ENCODE measurements at regions not wholly inside any gene's neighbourhood (a gene's known extent, or its start where the extent isn't known, plus 50 kb on each side); places are given as distances from the start of the nearest gene placed in this dataset.

- no peaks in the 10 kb centered on the region for H3K4me1 ChIP-seq (ENCODE audit: control insufficient read depth, extremely low read depth, insufficient read depth, low read length)
- no peak overlapping the region for H3K9ac ChIP-seq (replicated peaks; ENCODE audit: extremely low read depth, insufficient read depth, low read length)
- ChIA-PET CTCF (interaction anchor here (1.1 to 2.0 kb wide), 3 partner anchors 8 to 448 kb away, joined by 5 to 8 read pairs (median 8); no protein-coding TSS in a partner anchor), POLR2A (no interaction called here)
- no peak overlapping the region for H2AFZ ChIP-seq (ENCODE audit: low read depth, low read length)
- H3K9me1 ChIP-seq (replicated peaks; ENCODE audit: control insufficient read depth, extremely low read depth, insufficient read depth, low read length): no peaks in the 10 kb centered on the region
- no peaks in the 10 kb centered on the region for H3K79me2 ChIP-seq (ENCODE audit: control insufficient read depth, insufficient read depth, low read length)
- dilution Hi-C loops (cut with MboI; ENCODE audit: extremely low pct_ligation_motif_present, low sequenced_read_pairs) (no loop called here), intact Hi-C loops (cut with micrococcal nuclease) (no loop called here)
- DNase-seq (ENCODE audit: low read depth, low spot score): no peak
- no peaks in the 10 kb centered on the region for H3K36me3 ChIP-seq (ENCODE audit: control insufficient read depth in 2 of 2, extremely low read depth in 1 of 2, insufficient read depth in 2 of 2, low read length in 2 of 2)
- FAIRE-seq: no peak
- H3K4me2 ChIP-seq (ENCODE audit: insufficient read depth, low read length): no peak overlapping the region
- TF ChIP-seq EZH2 (IDR thresholded peaks at IDR 0.05; ENCODE audit: borderline replicate concordance, low read depth, low read length, severe bottlenecking) (no peak), POLR2AphosphoS5 (IDR thresholded peaks at IDR 0.05; ENCODE audit: insufficient read depth, low read depth, low read length) (no peak), CTCF (IDR thresholded peaks at IDR 0.05; ENCODE audit: extremely low read depth in 1 of 2, insufficient read depth in 1 of 2, low read depth in 1 of 2, low read length in 2 of 2) (no peak), POLR2A (IDR thresholded peaks at IDR 0.05; ENCODE audit: low read depth, low read length) (no peak), MYC (IDR thresholded peaks at IDR 0.05; ENCODE audit: low read depth, low read length) (no peak), JUN (IDR thresholded peaks at IDR 0.05; ENCODE audit: borderline replicate concordance, insufficient read depth, insufficient read length, low read depth) (no peak), MAX (IDR thresholded peaks at IDR 0.05; ENCODE audit: insufficient read depth, insufficient read length) (no peak), GATA2 (IDR thresholded peaks at IDR 0.05; ENCODE audit: insufficient read depth, insufficient read length, low read depth, low read length) (no peak), FOS (IDR thresholded peaks at IDR 0.05; ENCODE audit: borderline replicate concordance, insufficient read depth, low read length) (no peak)
- no peak overlapping the region for H3K4me3 ChIP-seq (replicated peaks in 1 of 3; ENCODE audit: insufficient read depth in 1 of 3, low read depth in 1 of 3, low read length in 3 of 3)
- H3K27me3 ChIP-seq (ENCODE audit: control insufficient read depth in 2 of 2, insufficient read depth in 2 of 2, low read length in 2 of 2): no peaks in the 10 kb centered on the region
- no peak overlapping the region for H3K27ac ChIP-seq (ENCODE audit: insufficient read depth, low read depth, low read length)
- no peaks in the 10 kb centered on the region for H3K9me3 ChIP-seq (replicated peaks; ENCODE audit: control insufficient read depth, insufficient read depth, low read length)
- no peaks in the 10 kb centered on the region for H4K20me1 ChIP-seq (replicated peaks; ENCODE audit: control insufficient read depth, extremely low read depth, insufficient read depth, low read length)
- BruUV-seq (replicated peaks): no TSS peak
These were observed 446.2 kb downstream of the FAT4 start for GRCh38 chr4:125760956-125761355.
